ENCODE measurements at regions not wholly inside any gene's neighbourhood (a gene's known extent, or its start where the extent isn't known, plus 50 kb on each side); places are given as distances from the start of the nearest gene placed in this dataset.

- TF ChIP-seq EP300 (IDR thresholded peaks at IDR 0.05; ENCODE audit: borderline replicate concordance) (no peak), TCF12 (IDR thresholded peaks at IDR 0.05; ENCODE audit: low read depth) (no peak), TAF1 (IDR thresholded peaks at IDR 0.05; ENCODE audit: low read depth) (no peak), RAD21 (IDR thresholded peaks at IDR 0.05; ENCODE audit: low read depth) (no peak), USF1 (IDR thresholded peaks at IDR 0.05) (no peak), YY1 (IDR thresholded peaks at IDR 0.05; ENCODE audit: low read depth) (no peak), CEBPB (IDR thresholded peaks at IDR 0.05) (no peak), EGR1 (IDR thresholded peaks at IDR 0.05) (no peak), REST (IDR thresholded peaks at IDR 0.05; ENCODE audit: low read depth) (no peak), CREB1 (IDR thresholded peaks at IDR 0.05; ENCODE audit: low read depth) (no peak), MAX (IDR thresholded peaks at IDR 0.05) (no peak), FOXM1 (IDR thresholded peaks at IDR 0.05; ENCODE audit: borderline replicate concordance, low read depth) (no peak), TEAD4 (IDR thresholded peaks at IDR 0.05) (no peak)
Observed at GRCh38 chr14:22422238-22422637, 166.8 kb downstream of the DAD1 start.
